ENCODE measurements at regions not wholly inside any gene's neighbourhood (a gene's known extent, or its start where the extent isn't known, plus 50 kb on each side); places are given as distances from the start of the nearest gene placed in this dataset.

DNA sequence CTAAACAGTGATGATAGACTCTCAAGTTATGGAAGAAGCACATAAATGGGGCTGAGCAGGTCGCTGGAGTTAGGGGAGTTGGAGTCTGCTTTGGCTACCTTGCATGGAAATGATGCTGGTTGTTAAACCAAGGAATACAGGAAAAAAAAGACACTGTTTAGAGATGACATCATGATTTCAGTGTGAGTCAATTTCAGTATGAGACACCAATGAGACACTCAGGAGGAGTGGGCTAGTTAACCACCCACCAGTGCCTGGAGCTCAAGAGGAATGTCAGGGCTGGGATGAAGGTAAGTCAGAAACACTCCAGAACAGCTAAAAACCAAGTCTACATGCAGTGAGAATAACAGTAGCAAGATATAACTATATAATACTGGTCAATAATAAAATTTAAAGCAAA lies 303.6 kb downstream of the SOX11 start:
- no peak for DNase-seq
- H3K9me3 ChIP-seq, result no peaks in the 10 kb centered on the region
- no peak overlapping the region for H3K27ac ChIP-seq
- intact Hi-C loops (cut with DNase I; ENCODE audit: low total_unique reads), result no loop called here
- 42 to 75% (median 66%) methylated on average over 1 of the region's 1 CpG for WGBS, 5 donors
- no peak for TF ChIP-seq POLR2A (IDR thresholded peaks at IDR 0.05)
- TF ChIP-seq, protein P1, sequence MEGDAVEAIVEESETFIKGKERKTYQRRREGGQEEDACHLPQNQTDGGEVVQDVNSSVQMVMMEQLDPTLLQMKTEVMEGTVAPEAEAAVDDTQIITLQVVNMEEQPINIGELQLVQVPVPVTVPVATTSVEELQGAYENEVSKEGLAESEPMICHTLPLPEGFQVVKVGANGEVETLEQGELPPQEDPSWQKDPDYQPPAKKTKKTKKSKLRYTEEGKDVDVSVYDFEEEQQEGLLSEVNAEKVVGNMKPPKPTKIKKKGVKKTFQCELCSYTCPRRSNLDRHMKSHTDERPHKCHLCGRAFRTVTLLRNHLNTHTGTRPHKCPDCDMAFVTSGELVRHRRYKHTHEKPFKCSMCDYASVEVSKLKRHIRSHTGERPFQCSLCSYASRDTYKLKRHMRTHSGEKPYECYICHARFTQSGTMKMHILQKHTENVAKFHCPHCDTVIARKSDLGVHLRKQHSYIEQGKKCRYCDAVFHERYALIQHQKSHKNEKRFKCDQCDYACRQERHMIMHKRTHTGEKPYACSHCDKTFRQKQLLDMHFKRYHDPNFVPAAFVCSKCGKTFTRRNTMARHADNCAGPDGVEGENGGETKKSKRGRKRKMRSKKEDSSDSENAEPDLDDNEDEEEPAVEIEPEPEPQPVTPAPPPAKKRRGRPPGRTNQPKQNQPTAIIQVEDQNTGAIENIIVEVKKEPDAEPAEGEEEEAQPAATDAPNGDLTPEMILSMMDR (IDR thresholded peaks at IDR 0.05 in 8 of 11, conservative IDR thresholded peaks at IDR 0.05 in 3 of 11), result no peak
- TF ChIP-seq POLR2AphosphoS5 (IDR thresholded peaks at IDR 0.05), result no peak
- no peaks in the 10 kb centered on the region for H3K36me3 ChIP-seq
- no peaks in the 10 kb centered on the region for H3K27me3 ChIP-seq (replicated peaks in 1 of 7)
- no peak overlapping the region for H3K4me3 ChIP-seq
- no peaks in the 10 kb centered on the region for H3K4me1 ChIP-seq

DNA sequence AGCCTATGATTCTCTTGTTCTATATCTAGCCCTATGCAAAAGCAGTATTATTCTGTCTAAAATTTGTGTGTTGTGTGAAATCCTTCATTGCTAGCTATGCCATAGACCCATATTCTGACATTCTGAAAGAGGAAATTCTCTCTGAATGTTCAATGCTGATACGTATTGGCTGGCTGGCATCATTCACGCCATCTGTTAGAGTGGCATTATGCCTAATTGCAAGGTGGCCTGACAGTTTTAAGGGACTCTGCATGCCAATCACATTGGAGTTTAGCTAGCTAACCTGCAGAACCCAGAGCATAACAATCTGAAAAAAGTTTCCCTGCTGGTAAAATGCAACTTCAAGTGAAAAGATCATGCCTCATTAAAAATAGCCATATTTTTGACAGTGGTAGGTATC lies 316.0 kb downstream of the SOX11 start:
- no peaks in the 10 kb centered on the region for H3K36me3 ChIP-seq
- WGBS, 5 donors, result 82 to 88% (median 86%) methylated on average over 2 of the region's 2 CpGs
- H3K27me3 ChIP-seq (replicated peaks in 1 of 7), result no peaks in the 10 kb centered on the region
- DNase-seq, result no peak
- H3K9me3 ChIP-seq, result no peaks in the 10 kb centered on the region
- TF ChIP-seq POLR2A (IDR thresholded peaks at IDR 0.05) (no peak), POLR2AphosphoS5 (IDR thresholded peaks at IDR 0.05) (no peak)
- TF ChIP-seq, protein P1 (IDR thresholded peaks at IDR 0.05 in 8 of 11, conservative IDR thresholded peaks at IDR 0.05 in 3 of 11), result no peak
- H3K4me3 ChIP-seq, result no peak overlapping the region
- H3K27ac ChIP-seq, result no peak overlapping the region
- no peaks in the 10 kb centered on the region for H3K4me1 ChIP-seq
- intact Hi-C loops (cut with DNase I; ENCODE audit: low total_unique reads), result no loop called here

DNA sequence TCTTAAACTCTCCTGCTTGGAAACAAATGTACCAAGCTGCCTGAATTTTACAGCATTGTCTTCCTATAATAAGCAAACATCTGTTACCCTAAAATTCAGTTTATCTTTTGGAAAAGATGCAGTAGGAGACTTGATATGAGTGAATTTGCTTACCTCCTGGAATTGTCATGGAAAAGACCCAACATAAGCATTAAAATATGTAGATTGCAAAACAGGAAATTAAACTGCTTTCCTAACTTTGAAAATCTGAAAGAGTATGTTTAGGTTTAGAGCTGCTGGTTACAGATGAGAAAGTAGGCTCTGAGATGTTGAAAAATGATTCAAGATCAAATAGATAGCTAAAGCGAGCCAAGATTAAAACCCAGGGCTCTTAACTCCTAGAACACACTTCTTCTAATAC lies 316.5 kb downstream of the SOX11 start:
- Histone ChIP-seq H3K9me3 (no peaks in the 10 kb centered on the region), H3K27me3 (replicated peaks in 1 of 7) (no peaks in the 10 kb centered on the region), H3K4me1 (no peaks in the 10 kb centered on the region), H3K36me3 (no peaks in the 10 kb centered on the region), H3K27ac (no peak overlapping the region), H3K4me3 (no peak overlapping the region)
- no peak for DNase-seq
- 65 to 86% (median 81%) methylated on average over 1 of the region's 1 CpG for WGBS, 5 donors
- intact Hi-C loops (cut with DNase I; ENCODE audit: low total_unique reads), result no loop called here
- TF ChIP-seq POLR2A (IDR thresholded peaks at IDR 0.05), result no peak
- TF ChIP-seq, protein P1 (IDR thresholded peaks at IDR 0.05 in 8 of 11, conservative IDR thresholded peaks at IDR 0.05 in 3 of 11), result no peak
- no peak for TF ChIP-seq POLR2AphosphoS5 (IDR thresholded peaks at IDR 0.05)

DNA sequence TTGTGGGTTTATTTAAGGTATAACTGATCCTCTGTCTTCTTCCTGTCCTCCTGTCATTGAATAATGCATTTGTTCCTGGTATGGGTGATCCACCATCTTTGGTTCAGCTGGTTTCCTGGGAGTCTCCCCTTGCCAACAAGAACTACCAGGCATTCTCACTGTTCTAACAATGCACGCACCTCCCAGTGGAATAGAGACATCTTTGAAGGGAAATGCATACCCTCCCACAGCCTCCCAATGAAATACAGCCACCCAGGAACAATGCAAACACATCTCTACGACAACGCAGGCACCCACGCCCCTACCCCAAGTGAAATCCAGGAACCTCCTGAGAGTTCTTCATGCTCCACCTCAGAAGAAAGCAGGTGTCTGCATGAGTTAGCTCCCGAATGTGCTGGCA lies 318.0 kb downstream of the SOX11 start:
- WGBS, 5 donors, result 82 to 88% (median 86%) methylated on average over 5 of the region's 5 CpGs
- no peak overlapping the region for H3K4me3 ChIP-seq
- no peaks in the 10 kb centered on the region for H3K27me3 ChIP-seq (replicated peaks in 1 of 7)
- no peak for DNase-seq
- no peaks in the 10 kb centered on the region for H3K36me3 ChIP-seq
- H3K27ac ChIP-seq, result no peak overlapping the region
- TF ChIP-seq POLR2AphosphoS5 (IDR thresholded peaks at IDR 0.05) (no peak), POLR2A (IDR thresholded peaks at IDR 0.05) (no peak)
- TF ChIP-seq, protein P1 (IDR thresholded peaks at IDR 0.05 in 8 of 11, conservative IDR thresholded peaks at IDR 0.05 in 3 of 11), result no peak
- H3K9me3 ChIP-seq, result no peaks in the 10 kb centered on the region
- H3K4me1 ChIP-seq, result no peaks in the 10 kb centered on the region
- intact Hi-C loops (cut with DNase I; ENCODE audit: low total_unique reads), result no loop called here

Measured in spleen (tissue), 11 donors.